LoVo (cell line): ENCODE measurements at regions not wholly inside any gene's neighbourhood (a gene's known extent, or its start where the extent isn't known, plus 50 kb on each side); places are given as distances from the start of the nearest gene placed in this dataset.

Experiments
- DNase-seq: peaks from one replicate; pipeline ENCODE4 v3.0.0-alpha.2; 2016; ENCODE audit warnings: low spot score

GRCh38 chr21:17979763-17980162 is 160.6 kb upstream of the C21orf91 start:
- DNase-seq, result no peak

- DNase-seq, result no peak
Measured at GRCh38 chr21:17978895-17979294, 159.7 kb upstream of the C21orf91 start.

GRCh38 chr21:17976691-17977090 is 157.5 kb upstream of the C21orf91 start:
- DNase-seq, result no peak

- DNase-seq, result no peak
Measured at GRCh38 chr21:17976139-17976538, 157.0 kb upstream of the C21orf91 start.

- no peak for DNase-seq
Measured at GRCh38 chr21:17967319-17967718, 148.2 kb upstream of the C21orf91 start.

- no peak for DNase-seq
Measured at GRCh38 chr21:17964716-17965115, 145.6 kb upstream of the C21orf91 start.

GRCh38 chr21:17964199-17964598 is 145.0 kb upstream of the C21orf91 start:
- DNase-seq, result no peak

GRCh38 chr21:17950591-17950990 is 131.4 kb upstream of the C21orf91 start:
- no peak for DNase-seq

- no peak for DNase-seq
Measured at GRCh38 chr21:17949421-17949820, 130.3 kb upstream of the C21orf91 start.

GRCh38 chr21:17947531-17947930 is 128.4 kb upstream of the C21orf91 start:
- DNase-seq, result no peak

- no peak for DNase-seq
Measured at GRCh38 chr21:17931080-17931479, 111.9 kb upstream of the C21orf91 start.

- DNase-seq, result no peak
Measured at GRCh38 chr21:17930093-17930492, 110.9 kb upstream of the C21orf91 start.

- DNase-seq, result no peak
Measured at GRCh38 chr21:17929510-17929909, 110.4 kb upstream of the C21orf91 start.

GRCh38 chr21:17925899-17926298 is 106.7 kb upstream of the C21orf91 start:
- DNase-seq, result peak; percentile 20

GRCh38 chr21:17925000-17925610 is 105.9 kb upstream of the C21orf91 start:
- DNase-seq, result peak; percentile 70

GRCh38 chr21:17921579-17922530 is 102.7 kb upstream of the C21orf91 start:
- DNase-seq, result peak; percentile 34

GRCh38 chr21:17915976-17916375 is 96.8 kb upstream of the C21orf91 start:
- no peak for DNase-seq

GRCh38 chr21:17911628-17912027 is 92.5 kb upstream of the C21orf91 start:
- DNase-seq, result peak; percentile 15

- no peak for DNase-seq
Measured at GRCh38 chr21:17903929-17904639, 84.9 kb upstream of the C21orf91 start.

- DNase-seq, result peak; percentile 52
Measured at GRCh38 chr21:17903029-17903806, 84.1 kb upstream of the C21orf91 start.

GRCh38 chr21:17901458-17902079 is 82.4 kb upstream of the C21orf91 start:
- no peak for DNase-seq
